Fibroblast of pulmonary artery (primary cell): ENCODE measurements at regions not wholly inside any gene's neighbourhood (a gene's known extent, or its start where the extent isn't known, plus 50 kb on each side); places are given as distances from the start of the nearest gene placed in this dataset.

ENCODE experiments used
- DNase-seq: peaks from one replicate; pipeline ENCODE4 v3.0.0-alpha.2; 2010; ENCODE audit warnings: low read depth
- H3K4me3 ChIP-seq: replicated peaks from 2 replicates; pipeline ENCODE4 v1.5.1; 2011; ENCODE audit warnings: low read depth, mild to moderate bottlenecking, control low read depth, low read length, moderate library complexity
- CTCF ChIP-seq: IDR thresholded peaks from 2 replicates; pipeline ENCODE4 v1.5.1; 2011; ENCODE audit warnings: mild to moderate bottlenecking, control low read depth, low read length, inconsistent platforms; ENCODE audit errors: missing control alignments

DNA sequence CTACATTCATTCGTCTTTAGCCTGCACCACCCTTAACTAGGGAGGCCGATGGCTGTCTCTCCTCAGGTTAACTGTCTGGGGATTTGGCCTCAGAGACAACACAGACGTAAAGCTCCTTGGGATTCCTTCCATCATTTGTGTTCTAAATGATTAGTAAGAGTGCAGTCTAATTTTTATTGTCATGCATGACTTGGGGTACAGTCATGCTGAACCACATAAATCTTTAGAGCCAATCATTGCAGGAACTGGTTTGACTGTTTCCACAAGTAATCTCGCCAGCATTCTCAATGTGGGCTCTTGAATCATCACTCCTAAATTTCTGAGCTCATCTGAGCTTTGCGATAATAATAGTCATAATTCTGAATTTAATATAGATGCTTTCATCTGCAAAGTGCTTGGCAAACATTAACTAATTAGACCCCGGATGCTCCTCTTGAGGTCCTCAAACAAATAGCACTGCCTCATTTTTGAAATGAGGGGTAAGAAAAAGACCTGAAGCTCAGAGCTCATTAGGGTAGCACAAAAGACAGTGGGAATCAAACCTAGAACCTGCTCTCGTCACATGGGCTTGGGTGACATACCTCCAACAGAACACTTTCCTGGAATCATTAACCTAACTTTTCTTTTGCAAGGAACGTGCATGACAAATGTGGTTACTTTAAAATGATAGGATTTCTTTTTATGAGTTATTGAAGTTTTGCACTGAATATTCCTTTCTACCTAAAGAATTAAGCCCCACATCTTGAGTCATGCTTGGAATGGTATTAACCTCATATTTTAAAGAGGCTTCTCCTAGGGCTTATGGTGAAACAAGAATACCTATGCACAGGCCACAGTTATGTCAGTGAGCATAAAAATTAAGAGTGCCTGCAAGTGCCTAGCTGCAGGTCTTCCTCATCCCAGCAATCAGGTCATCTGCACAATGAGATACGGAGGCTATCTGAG, 118.9 kb upstream of the NRP1 start:
- no peak for DNase-seq
- TF ChIP-seq CTCF: no peak
- no peak overlapping the region for H3K4me3 ChIP-seq

- H3K4me3 ChIP-seq: no peak overlapping the region
- TF ChIP-seq CTCF: no peak
- DNase-seq: no peak
These were observed 114.1 kb upstream of the NRP1 start for GRCh38 chr10:33448421-33449140.

DNA sequence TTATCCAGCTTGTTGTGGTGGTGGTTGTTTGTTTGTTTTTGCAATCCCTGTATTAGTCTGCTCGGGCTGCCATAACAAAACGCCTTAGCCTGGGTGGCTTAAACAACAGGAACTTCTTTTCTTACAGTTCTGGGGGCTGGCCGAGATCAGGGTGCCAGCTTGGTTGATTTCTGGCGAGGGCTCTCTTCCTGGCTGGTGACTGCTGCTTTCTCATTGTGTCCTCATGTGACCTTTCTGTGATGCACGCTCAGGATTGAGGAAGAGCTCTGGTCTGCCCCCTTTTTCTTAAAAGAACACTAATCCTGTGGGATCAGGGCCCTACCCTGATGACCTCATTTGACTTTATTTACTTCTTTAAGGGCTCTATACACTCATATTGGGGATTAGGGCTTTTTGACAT, 107.1 kb upstream of the NRP1 start:
- no peak overlapping the region for H3K4me3 ChIP-seq
- DNase-seq: no peak
- no peak for TF ChIP-seq CTCF

GRCh38 chr10:33434933-33435332, 100.5 kb upstream of the NRP1 start:
- no peak for DNase-seq
- TF ChIP-seq CTCF: no peak
- H3K4me3 ChIP-seq: no peak overlapping the region

DNA sequence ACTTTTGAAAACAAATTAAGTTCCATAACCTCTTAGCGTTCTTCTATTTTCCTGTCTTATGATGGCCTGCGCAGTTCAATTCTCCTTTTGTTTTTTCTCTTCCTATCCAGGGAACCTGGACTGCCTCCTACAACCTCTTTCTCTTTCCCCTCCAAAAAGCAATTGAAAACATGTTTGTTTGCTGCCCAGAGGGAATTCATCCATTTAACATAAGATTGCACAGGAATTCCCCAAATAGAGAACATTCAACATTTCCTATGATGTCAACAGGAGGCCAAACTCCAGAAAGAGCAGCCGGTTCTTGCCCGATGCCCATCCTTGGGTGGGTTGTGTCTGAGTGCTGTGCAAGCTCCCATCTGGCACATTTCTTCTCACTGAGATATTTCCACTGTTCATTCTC, 94.2 kb upstream of the NRP1 start:
- no peak overlapping the region for H3K4me3 ChIP-seq
- no peak for TF ChIP-seq CTCF
- DNase-seq: no peak

DNA sequence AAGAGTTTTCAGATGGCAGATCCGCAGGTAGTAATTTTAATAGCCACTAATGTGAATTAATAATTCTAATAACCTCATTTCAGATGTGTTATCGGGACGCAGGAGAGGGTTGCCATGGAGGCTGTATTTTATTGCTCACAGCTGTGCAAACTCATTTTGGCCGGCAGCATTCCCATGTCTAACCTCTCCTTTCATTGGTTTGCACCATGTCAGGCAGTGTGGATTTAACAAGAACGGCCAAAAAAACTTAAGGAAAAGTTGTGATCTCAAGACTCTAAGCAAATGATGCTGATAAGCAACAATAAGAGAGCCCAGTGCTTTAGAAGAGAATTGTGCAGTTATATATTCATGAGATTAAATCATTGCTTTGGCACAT, 88.7 kb upstream of the NRP1 start:
- no peak for DNase-seq
- H3K4me3 ChIP-seq: no peak overlapping the region
- TF ChIP-seq CTCF: no peak
